GM19395 (cell line): ENCODE measurements at regions not wholly inside any gene's neighbourhood (a gene's known extent, or its start where the extent isn't known, plus 50 kb on each side); places are given as distances from the start of the nearest gene placed in this dataset.
"Not testable (repeated sequence)": the region's sequence is repeated elsewhere in the genome, so short reads cannot be mapped to it uniquely, and the experiment has no call there.

ENCODE experiments used
- ATAC-seq: cut with Tn5 transposase; IDR thresholded peaks from one replicate; pipeline ENCODE4 v1.9.1; 2021; ENCODE audit warnings: mild to moderate bottlenecking, moderate library complexity; ENCODE audit not compliant: unreplicated experiment

- ATAC-seq = no peak
These were observed 125.0 kb upstream of the IVNS1ABP start for GRCh38 chr1:185442050-185442449.

- no peak for ATAC-seq
These were observed 124.6 kb upstream of the IVNS1ABP start for GRCh38 chr1:185441605-185442004.

- ATAC-seq = no peak
These were observed 123.8 kb upstream of the IVNS1ABP start for GRCh38 chr1:185440877-185441276.

GRCh38 chr1:185439727-185440415, 122.8 kb upstream of the IVNS1ABP start:
- peak; percentile 87 for ATAC-seq

- no peak for ATAC-seq
These were observed 121.9 kb upstream of the IVNS1ABP start for GRCh38 chr1:185438936-185439335.

- no peak for ATAC-seq
These were observed 118.8 kb upstream of the IVNS1ABP start for GRCh38 chr1:185435696-185436379.

GRCh38 chr1:185434721-185435120, 117.7 kb upstream of the IVNS1ABP start:
- ATAC-seq = no peak

- no peak for ATAC-seq
These were observed 116.6 kb upstream of the IVNS1ABP start for GRCh38 chr1:185433667-185434066.

GRCh38 chr1:185432948-185433347, 115.9 kb upstream of the IVNS1ABP start:
- ATAC-seq = no peak

- no peak for ATAC-seq
These were observed 114.6 kb upstream of the IVNS1ABP start for GRCh38 chr1:185431612-185432011.

GRCh38 chr1:185429668-185430067, 112.6 kb upstream of the IVNS1ABP start:
- not testable (repeated sequence) for ATAC-seq

- ATAC-seq = no peak
These were observed 110.7 kb upstream of the IVNS1ABP start for GRCh38 chr1:185427776-185428175.

- ATAC-seq = no peak
These were observed 110.2 kb upstream of the IVNS1ABP start for GRCh38 chr1:185427264-185427663.

- no peak for ATAC-seq
These were observed 109.8 kb upstream of the IVNS1ABP start for GRCh38 chr1:185426848-185427247.

- no peak for ATAC-seq
These were observed 108.1 kb upstream of the IVNS1ABP start for GRCh38 chr1:185425163-185425562.

GRCh38 chr1:185421485-185422107, 104.6 kb upstream of the IVNS1ABP start:
- no peak for ATAC-seq

- no peak for ATAC-seq
These were observed 103.6 kb upstream of the IVNS1ABP start for GRCh38 chr1:185420588-185421081.

- no peak for ATAC-seq
These were observed 102.7 kb upstream of the IVNS1ABP start for GRCh38 chr1:185419718-185420117.

GRCh38 chr1:185418472-185418871, 101.4 kb upstream of the IVNS1ABP start:
- ATAC-seq = no peak

- ATAC-seq = no peak
These were observed 95.5 kb upstream of the IVNS1ABP start for GRCh38 chr1:185412385-185413087.
